Activated CD4-positive, alpha-beta T cell treated with anti-CD3 and anti-CD28 coated beads, Interleukin-2, amount 50 U/mL, for 4 hours (primary cell): ENCODE measurements at regions not wholly inside any gene's neighbourhood (a gene's known extent, or its start where the extent isn't known, plus 50 kb on each side); places are given as distances from the start of the nearest gene placed in this dataset.
A peak's percentile ranks its signal among the peaks of the same experiment; 100 is the strongest.
"Not testable (repeated sequence)": the region's sequence is repeated elsewhere in the genome, so short reads cannot be mapped to it uniquely, and the experiment has no call there.

ENCODE experiments used
- DNase-seq, 2 experiments: peaks; one replicate each; pipeline ENCODE4 v3.0.0-alpha.2; 2020

DNA sequence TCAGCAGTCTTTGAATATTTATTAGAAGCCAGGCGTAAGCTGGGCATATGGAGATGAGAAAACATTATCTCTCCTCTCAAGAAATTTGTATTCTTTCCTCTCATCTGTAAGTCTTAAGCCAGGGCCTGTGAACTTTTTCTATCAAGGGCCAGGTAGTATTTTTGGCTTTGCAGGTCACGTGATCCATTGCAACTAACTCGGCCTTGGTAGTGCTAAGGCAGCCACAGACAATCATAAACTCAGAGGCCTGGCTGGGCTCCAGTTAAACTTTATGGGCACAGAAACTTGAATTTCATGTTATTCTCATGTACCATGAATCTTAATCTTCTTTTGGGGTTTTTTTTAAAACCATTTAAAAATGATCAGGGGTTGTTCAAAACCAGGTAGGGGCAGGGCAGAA lies 117.4 kb upstream of the PELI2 start:
- DNase-seq: no peak

DNA sequence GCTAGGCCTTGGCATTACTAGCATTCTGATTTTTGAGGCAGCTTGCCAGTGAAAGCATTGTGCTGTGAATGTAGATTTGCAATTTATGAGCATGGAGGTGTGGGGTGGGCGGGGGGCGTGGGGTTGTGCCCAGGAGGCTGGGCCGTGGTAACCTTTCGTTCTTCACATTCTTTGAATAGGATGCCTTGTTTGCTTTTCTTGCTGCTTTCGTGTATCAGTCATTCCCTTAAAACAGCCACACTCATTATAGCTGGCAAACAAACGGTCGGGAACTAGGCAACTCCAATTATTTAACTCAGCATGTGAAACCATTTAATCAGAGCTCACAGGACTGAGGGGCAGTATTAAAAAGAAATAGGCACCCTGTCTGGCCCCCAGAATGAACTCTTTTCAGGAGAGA lies 115.9 kb upstream of the PELI2 start:
- no peak for DNase-seq

DNA sequence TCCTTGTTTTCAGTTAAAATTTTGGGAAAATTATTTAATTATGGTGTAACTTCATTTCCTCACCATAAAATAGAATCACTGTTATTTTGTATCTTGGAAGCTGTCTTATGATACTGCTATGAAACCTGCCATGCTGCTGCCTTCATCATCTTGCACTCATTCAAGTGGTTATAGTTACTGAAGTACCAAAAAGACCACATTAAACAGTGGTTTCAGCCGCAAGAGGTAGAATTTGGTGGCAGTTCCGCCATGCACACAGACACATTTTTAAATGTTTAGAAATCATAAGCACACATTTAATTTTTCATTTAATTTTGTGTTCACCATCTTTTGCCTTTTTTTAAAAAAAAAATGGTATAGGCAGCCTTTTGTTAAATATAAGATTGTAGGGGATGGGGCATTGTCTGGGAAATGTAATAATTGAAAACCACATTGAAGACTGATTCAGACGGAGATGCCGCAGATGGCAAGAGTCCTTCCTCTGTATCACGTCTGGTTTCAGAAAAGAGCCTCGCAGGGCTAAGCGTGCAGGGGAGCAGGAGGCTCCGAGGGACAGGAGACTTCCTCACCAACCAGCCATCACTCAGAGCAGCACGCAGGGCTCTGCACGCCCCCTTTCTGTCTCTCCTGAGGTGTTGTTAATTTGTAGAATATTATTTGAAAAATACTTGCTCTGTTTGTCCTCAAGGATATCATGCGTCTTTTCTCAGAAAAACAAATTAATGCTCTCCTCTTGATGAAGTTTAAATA lies 115.2 kb upstream of the PELI2 start:
- no peak for DNase-seq

DNA sequence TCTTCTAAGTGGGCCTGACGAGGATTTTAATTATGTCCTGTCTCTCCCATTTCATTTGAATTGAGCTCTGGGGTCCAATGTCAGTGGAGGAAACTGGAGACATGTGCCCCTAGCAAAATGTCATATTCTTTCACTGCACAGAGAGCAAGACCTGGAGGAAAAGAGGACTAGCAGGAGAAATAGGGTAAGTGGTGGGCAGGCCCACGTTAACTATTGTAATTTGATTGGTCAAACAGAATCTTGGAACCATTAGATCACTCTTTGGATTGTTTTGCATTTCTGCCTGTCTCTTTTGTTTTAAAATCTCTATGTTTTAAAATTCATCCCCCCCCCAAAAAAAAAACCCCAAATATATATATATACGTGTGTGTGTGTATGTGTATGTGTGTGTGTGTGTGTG lies 113.9 kb upstream of the PELI2 start:
- no peak for DNase-seq

DNA sequence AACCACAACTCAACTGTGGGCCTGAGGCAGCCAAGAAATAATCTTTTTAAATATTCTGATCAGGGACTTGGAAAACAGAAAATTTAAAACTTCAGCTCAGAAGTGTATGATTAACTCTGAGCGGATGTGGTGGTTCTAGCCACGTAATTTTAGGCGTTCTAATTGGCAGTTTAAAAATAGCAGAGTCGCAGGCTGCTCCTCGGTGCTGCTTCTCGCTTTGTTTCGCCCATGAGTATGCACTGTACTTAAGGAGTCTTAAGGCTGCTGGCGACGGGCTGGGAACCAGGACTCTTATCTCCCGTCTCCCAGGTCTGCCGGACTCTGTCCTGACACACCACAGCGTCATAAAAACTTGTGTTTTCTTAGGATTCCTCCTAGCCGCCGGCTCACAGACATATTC lies 113.4 kb upstream of the PELI2 start:
- DNase-seq: peak in 1 of 2 experiments; percentile 5

DNA sequence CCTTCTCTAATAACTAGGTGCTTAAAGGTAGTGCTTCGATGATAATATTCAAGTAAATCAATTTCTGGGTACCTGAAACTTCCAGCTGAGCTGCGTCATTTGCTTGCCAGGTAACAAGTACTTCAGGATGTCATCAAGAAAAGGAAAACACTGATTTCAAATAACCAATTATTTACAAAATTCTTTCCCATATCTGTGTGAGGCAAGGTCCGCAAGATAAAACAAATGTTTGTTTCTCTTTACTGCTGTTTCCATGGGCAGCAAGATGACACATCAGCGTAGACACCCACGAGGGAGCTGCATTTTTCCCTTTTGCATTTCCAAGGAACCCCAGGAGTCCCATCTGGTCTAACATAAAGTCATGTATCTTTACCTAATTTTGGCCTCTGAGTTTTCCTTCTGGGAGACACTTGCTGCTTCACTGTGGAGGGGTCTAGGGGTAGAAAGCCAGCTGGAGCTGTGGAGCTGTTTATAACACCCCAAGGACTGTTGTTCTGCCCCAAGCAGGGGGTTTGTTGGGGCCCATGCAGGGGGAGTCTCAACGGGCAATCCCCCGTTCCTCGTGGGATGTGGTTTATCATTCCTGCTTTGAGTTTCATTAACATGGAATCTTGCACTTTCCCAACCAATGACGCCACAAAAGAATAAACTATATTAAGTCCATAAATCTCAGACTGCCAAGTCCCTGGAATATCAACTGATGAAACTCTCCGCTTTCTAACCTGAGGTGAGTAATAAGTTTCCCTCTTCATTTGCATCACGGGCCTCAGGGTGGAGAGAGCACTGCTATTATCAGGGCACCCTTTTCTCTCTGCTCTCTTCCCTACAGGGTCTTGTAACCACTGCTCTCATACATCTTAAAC lies 112.8 kb upstream of the PELI2 start:
- DNase-seq: no peak

DNA sequence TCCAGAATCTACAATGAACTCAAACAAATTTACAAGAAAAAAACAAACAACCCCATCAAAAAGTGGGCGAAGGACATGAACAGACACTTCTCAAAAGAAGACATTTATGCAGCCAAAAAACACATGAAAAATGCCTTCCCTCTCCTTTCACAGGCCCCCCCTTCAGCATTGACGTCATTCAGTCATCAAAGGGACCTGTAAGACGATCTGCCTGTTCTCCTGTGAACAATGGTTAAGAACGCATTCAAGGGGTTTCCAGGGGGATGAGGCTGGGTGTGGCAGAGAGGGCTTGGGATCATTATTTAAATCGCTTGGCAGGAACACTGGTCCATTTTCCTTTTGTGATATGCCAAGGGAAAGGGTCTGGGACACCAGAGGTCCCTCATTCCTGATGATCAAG lies 110.7 kb upstream of the PELI2 start:
- not testable (repeated sequence) for DNase-seq

DNA sequence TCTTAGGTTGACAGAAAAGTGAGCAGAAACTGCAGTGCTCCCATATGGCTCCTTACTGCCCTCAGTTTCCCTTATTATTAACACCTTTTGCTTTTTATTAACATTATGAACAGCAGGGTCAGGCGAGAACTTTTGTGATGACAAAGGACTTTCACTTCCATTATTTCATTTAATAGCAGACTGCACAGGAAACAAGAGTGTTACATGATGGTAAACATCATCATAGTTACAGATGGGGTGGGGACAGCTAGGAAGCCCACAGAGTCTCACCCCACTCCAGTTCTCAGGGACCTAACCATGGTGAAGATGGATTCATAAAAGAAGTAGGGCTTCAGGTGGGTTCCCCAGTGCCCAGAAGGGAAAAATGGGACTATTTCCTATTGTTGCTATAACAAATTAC lies 110.1 kb upstream of the PELI2 start:
- DNase-seq: no peak

DNA sequence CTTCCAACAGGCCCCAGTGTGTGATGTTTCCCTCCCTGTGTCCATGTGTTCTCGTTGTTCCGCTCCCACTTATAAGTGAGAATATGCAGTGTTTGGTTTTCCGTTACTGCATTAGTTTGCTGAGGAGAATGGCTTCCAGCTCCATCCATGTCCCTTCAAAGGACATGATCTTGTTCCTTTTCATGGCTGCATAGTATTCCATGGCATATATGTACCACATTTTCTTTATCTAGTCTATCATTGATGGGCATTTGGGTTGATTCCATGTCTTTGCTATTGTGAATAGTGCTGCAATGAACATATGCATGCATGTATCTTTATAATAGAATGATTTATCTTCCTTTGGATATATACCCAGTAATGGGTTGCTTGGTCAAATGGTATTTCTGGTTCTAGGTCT lies 109.5 kb upstream of the PELI2 start:
- DNase-seq: not testable (repeated sequence)

DNA sequence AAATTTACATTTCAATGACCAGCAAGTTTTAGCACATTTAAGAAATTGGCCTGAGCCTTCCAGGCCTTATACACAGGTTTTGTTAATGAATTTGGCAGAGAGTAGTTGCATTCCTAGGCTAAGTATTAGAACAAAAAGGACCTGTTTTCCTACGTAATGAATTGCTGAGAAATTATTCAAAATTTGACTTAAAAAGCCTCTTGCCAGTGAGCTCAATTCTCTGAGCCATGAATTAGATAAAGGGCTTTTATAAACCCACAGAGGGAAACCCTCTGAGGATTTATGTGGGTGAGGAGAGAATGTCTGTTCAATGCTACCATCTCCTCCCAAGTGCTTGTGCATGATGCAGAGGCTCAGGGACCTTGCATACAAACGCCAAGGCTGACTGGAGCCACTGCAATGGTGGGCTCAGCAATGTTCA lies 94.5 kb upstream of the PELI2 start:
- no peak for DNase-seq

DNA sequence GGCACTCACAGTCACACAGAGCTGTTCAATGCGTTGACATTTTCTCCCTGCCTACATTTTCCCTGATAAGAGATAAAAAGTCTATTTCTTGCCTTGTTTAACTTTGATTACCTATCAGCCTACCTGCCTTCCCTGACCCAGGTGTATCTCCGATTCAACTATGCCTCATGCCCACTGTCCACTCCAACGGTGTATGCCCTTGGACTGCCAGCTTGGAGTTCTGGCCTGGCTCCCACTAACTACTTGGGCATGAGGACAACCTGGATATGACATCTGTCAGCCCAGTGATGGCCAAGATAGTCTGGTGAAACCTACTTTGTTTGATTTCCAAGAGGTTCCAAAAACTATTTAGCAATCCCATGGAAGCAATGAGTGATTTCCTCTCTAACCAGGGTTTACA lies 93.0 kb upstream of the PELI2 start:
- no peak for DNase-seq

DNA sequence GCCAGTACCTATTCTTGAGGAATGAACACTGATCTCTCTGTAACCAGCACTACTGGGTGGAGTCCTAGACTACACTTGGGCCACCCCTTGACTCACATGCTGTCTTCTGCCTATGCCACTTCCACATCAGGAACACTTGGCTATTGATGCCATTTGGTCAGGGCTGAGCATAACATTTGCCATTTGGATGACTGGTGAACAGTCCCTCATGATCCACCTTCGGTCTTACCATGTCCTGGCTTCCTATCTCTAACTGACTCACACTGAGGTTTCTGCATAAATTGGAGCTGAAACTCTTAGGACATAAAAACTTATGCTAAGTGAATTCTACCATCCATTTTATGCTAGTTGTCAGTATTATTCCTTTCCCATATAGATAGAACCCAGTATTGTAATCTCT lies 91.7 kb upstream of the PELI2 start:
- no peak for DNase-seq

DNA sequence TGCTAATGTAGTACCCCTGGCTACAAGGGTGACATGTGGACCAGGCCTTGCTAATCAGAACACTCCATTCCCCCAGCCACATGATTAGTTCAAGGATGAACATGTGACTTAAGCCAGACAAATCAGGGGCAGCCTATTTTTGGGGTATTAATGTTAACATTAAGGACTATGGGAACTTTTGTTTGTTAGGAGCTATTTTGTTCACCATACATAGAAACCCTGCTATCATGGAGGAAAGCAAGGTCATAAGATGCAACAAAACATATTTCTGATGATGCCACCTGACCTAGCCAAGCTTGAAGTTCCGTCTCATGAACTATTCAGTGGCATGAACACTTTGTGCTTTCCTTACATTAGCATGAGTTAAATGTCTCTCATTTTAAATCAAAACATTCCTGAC lies 90.8 kb upstream of the PELI2 start:
- no peak for DNase-seq

DNA sequence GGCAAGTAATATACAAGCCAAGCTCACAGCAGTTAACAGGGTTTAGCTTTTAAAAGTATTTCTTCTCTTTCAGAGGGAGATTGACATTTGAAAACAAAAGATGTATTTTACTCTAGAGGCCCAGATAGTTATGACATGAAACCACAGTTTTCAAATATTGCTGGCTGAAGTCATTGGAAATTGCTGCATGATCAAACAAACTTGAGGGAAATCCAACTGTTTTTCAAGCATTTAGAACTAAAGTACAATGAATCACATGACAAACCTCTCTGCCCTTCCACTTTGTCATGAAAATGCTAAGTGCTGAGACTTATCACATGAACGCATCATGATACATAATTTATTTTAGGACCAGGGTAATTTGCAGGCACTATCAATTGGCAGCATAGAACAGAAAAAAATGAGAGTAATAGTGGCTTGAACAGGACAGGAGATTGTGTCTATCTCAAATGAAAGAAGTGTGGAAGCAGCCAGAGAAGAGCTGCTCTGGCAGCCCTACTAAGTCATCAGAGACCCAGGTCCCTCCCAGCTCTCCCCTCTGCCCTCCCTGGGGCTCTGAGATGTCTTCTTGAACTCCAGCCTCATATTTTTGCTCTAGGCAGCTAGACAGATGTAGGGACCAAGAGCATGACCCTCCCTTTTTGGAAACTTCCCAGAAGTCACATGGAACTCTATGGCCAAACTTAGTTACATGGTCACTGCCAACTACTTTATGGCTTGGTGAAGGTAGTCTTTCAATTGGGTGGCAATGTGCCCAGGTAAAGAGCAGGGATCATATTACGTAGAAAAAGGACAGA lies 90.1 kb upstream of the PELI2 start:
- DNase-seq: no peak

DNA sequence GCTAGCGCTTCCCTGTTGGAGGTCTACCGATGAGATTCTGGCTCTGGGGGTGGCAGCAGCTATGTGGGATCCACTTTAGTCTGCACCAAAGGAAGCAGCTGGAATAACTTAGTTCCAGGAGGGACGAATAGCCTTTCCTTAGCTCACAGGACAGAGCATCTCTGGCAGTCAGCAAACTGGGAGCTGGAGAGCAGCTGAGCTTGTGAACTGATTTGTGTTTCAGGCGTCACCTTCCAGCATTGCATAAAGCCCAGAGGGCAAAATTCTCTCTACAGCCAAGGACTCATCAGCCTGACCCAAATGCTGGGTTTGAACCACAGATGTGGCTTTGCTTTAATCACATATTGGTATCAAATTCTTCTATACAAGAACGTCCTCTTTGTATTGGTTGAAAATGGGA lies 81.9 kb upstream of the PELI2 start:
- no peak for DNase-seq

DNA sequence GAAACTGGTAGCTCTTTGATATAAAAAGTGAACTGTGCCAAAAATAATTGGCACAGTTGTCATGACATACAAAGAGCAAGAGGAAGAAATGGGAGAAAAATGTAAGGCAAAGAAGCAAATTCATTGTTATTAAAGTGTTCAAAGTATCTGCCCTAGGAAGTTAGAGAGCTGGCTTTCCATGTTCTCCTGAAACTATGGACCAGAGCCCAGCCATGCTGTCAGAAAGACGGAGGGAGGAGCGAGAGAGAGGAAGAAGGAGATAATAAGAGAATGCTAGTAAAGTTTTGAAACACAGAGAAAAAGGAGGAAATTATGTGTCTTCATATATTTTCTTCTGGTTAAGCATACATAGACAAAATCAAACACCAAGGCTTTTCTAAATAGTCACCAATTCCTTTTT lies 78.1 kb upstream of the PELI2 start:
- DNase-seq: no peak

DNA sequence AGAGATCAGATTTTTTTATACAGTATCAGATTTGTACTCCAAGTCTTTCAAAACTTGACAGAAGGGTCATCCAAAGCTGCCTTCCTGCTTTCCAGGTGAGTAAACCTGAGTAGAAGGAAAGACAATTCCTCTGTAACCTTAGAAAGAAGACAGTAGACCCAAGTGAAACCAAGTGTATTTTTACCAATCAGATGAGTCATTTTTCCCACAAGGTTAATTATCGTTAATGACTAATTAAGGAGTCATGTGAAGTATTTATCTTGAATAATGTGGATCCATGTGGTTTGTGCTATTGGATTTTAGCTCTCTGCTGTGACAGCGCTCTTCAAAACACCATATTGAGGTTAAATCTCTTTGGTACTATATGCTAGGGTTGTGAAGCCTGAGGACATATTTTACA lies 74.0 kb upstream of the PELI2 start:
- no peak for DNase-seq

DNA sequence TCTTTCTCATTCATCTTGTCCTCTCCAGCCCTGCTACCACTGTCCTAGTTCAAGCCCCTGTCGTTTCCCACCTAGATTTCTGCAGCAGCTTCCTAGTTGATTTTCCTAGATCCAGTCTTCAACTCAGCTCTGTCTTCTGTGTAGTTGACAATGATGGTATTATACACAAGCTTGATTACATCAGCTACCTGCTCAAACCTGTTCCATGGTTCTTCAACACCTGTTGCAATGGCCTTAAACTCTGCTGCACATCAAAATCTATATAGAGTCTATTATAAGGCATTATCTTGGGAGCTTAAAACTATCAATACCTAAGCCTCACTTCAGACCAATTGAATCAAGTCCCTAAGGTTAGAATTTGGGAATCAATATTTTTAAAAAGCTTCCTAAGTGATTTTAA lies 71.7 kb upstream of the PELI2 start:
- DNase-seq: no peak

DNA sequence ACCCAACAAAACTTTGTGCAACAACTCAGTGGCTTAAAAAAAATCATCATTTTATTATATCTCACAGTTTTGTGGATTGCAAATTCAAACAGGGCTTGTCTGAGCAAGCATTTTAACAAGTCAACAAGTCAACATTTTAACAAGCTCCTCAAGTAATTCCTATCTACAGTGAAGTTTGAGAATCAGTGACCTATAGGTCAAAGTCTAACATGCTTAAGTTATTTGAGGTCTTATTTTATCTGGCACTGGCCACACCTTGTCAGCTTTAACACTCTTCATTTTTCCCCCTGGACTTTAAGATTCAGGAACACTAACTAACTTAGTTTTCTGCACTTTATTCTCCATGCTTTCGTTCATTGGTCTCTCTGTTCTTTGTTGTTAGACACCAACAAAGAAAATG lies 71.2 kb upstream of the PELI2 start:
- DNase-seq: no peak

DNA sequence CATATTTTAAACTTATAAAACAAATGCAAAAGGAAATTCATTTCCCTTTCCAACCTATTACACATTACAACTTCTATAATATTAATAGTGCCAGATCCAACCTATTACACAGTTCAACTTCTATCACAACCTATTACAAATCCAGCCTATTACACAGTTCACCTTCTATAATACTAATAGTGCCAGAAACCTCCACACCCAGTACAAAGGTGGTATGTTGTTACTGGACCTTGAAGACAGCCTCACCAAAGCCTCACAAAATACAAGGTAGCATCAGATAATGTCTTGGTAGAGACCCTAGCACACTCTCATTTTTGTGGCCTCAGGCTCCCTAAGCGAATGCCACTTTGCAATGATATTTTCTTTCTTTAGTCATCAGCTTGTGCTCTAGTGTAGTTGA lies 68.7 kb upstream of the PELI2 start:
- no peak for DNase-seq

DNA sequence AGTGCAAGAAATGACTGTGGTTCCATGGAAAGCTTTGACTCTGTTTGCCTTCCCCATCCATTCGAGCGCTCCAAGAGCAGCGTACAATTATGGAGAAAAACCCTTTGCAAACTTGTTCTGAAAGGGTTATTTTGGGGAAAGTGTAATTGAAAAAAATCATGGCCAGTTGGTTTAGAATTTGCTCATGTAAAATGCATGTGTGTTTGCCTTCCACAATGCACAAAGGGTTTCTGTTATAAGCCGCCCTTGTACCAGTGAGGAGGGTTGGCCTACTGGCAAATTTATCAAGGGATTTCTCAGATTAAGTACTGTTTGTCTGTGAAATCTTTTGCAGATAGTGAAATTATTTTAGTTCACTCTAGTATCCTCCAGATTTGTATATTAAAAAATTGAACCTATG lies 62.7 kb upstream of the PELI2 start:
- no peak for DNase-seq

DNA sequence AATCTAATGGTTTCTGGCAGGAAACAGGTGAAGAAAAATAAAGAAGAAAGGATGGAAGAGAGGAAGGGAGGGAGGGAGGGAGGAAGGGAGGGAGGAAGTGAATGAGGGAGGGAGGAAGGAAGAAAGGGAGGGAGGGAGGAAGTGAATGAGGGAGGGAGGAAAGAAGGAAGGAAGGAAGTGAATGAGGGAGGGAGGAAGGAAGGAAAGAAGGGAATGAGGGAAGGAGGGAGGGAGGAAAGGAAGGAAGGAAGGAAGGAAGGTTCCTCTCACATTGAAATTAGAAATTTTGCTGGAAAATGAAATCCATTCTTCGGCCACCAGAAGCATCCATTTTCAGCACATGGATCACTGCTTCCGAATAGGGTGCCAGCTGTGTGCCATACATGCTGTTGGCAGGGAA lies 62.2 kb upstream of the PELI2 start:
- no peak for DNase-seq

DNA sequence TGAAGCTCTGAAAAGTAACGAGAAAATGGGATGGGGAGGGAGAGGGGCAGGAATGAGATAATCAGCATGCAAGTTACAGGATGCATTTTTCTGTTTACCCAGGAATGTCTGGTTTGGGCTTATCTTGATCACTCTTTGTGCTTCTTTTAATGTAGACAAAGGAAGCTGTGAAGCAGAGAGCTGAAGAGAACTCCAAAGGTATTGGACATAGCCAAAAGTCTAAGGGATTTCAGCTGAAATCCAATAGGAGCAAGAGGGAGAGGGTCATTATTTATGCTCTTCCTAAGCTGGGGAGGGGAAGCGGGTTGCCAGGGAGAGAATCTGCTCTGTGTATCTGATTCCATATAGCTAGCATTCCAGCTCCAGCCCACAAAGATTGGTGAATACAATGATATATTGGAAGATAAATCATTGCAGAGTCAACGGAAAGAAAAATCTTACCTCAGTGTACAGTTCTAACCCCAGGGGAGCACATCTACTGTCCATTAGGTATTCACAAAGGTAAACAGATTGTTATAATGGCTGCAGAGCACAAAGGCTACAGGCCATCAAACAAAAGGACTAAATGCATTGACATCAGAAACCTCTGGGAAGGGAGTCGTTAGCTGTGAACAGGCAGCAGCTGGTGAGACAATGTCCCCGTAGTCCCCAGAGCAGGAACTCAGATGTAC lies 61.0 kb upstream of the PELI2 start:
- no peak for DNase-seq
